ENCODE measurements at regions not wholly inside any gene's neighbourhood (a gene's known extent, or its start where the extent isn't known, plus 50 kb on each side); places are given as distances from the start of the nearest gene placed in this dataset.
"Not testable (repeated sequence)": the region's sequence is repeated elsewhere in the genome, so short reads cannot be mapped to it uniquely, and the experiment has no call there.

GRCh38 chr6:26272171-26272637 lies 92.8 kb upstream of the BTN3A2 start:
- Histone ChIP-seq H3K27ac (peak overlapping the region; percentile 44), H3K27me3 (replicated peaks) (no peaks in the 10 kb centered on the region), H3K4me3 (ENCODE audit: low read depth, low read length) (peak overlapping the region; percentile 75), H3K36me3 (replicated peaks) (no peaks in the 10 kb centered on the region)
- no peak for DNase-seq
- no peak for TF ChIP-seq CTCF (IDR thresholded peaks at IDR 0.05; ENCODE audit: low read depth, low read length, missing control alignments)
- in situ Hi-C loops (cut with HindIII; ENCODE audit: low pct_ligation_motif_present, low sequenced_read_pairs) = no loop called here

GRCh38 chr6:26273673-26274588 lies 91.1 kb upstream of the BTN3A2 start:
- H3K4me3 ChIP-seq (ENCODE audit: low read depth, low read length) = peak overlapping the region; percentile 61
- in situ Hi-C loops (cut with HindIII; ENCODE audit: low pct_ligation_motif_present, low sequenced_read_pairs) = no loop called here
- H3K27me3 ChIP-seq (replicated peaks) = no peaks in the 10 kb centered on the region
- no peak for TF ChIP-seq CTCF (IDR thresholded peaks at IDR 0.05; ENCODE audit: low read depth, low read length, missing control alignments)
- peak; percentile 14 for DNase-seq
- peak overlapping the region; percentile 82 for H3K27ac ChIP-seq
- H3K36me3 ChIP-seq (replicated peaks) = no peaks in the 10 kb centered on the region

GRCh38 chr6:26275663-26276062 lies 89.3 kb upstream of the BTN3A2 start:
- no peak for TF ChIP-seq CTCF (IDR thresholded peaks at IDR 0.05; ENCODE audit: low read depth, low read length, missing control alignments)
- in situ Hi-C loops (cut with HindIII; ENCODE audit: low pct_ligation_motif_present, low sequenced_read_pairs) = no loop called here
- H3K27ac ChIP-seq = no peak overlapping the region
- no peaks in the 10 kb centered on the region for H3K36me3 ChIP-seq (replicated peaks)
- no peak for DNase-seq
- H3K4me3 ChIP-seq (ENCODE audit: low read depth, low read length) = no peak overlapping the region
- H3K27me3 ChIP-seq (replicated peaks) = no peaks in the 10 kb centered on the region

GRCh38 chr6:26276841-26277648 lies 88.0 kb upstream of the BTN3A2 start:
- no peak for DNase-seq
- TF ChIP-seq CTCF (IDR thresholded peaks at IDR 0.05; ENCODE audit: low read depth, low read length, missing control alignments) = no peak
- no peaks in the 10 kb centered on the region for H3K36me3 ChIP-seq (replicated peaks)
- no peak overlapping the region for H3K27ac ChIP-seq
- no peaks in the 10 kb centered on the region for H3K27me3 ChIP-seq (replicated peaks)
- no peak overlapping the region for H3K4me3 ChIP-seq (ENCODE audit: low read depth, low read length)
- in situ Hi-C loops (cut with HindIII; ENCODE audit: low pct_ligation_motif_present, low sequenced_read_pairs) = no loop called here

GRCh38 chr6:26278536-26278935 lies 86.5 kb upstream of the BTN3A2 start:
- Histone ChIP-seq H3K36me3 (replicated peaks) (no peaks in the 10 kb centered on the region), H3K4me3 (ENCODE audit: low read depth, low read length) (no peak overlapping the region), H3K27ac (no peak overlapping the region), H3K27me3 (replicated peaks) (no peaks in the 10 kb centered on the region)
- in situ Hi-C loops (cut with HindIII; ENCODE audit: low pct_ligation_motif_present, low sequenced_read_pairs) = no loop called here
- TF ChIP-seq CTCF (IDR thresholded peaks at IDR 0.05; ENCODE audit: low read depth, low read length, missing control alignments) = no peak
- no peak for DNase-seq

- H3K36me3 ChIP-seq (replicated peaks); in situ Hi-C loops (cut with HindIII; ENCODE audit: low pct_ligation_motif_present, low sequenced_read_pairs); H3K4me3 ChIP-seq (ENCODE audit: low read depth, low read length); DNase-seq; H3K27me3 ChIP-seq (replicated peaks); H3K27ac ChIP-seq: not testable (repeated sequence)
Observed at GRCh38 chr6:26279371-26279770, 85.6 kb upstream of the BTN3A2 start.
